ENCODE measurements at regions not wholly inside any gene's neighbourhood (a gene's known extent, or its start where the extent isn't known, plus 50 kb on each side); places are given as distances from the start of the nearest gene placed in this dataset.

DNA sequence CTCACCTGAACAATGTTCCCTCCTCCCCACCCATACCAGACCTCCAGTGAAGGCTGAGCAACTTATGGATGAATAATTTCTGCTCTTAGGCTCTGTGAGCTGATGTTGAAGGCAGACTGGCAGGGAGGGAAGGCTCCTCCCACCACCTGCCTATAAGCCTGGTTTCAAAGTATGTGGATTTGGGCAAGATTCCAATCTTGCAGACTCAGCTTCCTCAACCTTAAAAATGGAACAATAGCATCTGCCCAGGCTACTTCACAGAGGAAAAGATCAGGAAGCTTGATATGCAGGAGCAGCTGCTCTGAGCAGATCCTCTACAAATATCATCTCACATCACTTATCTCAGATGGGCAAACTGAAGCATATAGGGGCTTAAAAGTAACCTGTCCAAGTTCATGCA, 112.2 kb downstream of the ZFP36L2 start:
- TF ChIP-seq POLR2AphosphoS5 (IDR thresholded peaks at IDR 0.05; ENCODE audit: low read depth, low read length) (no peak), TAF1 (IDR thresholded peaks at IDR 0.05; ENCODE audit: borderline replicate concordance, insufficient read depth, low read length) (no peak), FOXP2 (optimal IDR thresholded peaks at IDR 0.05; ENCODE audit: borderline replicate concordance, extremely low read depth, extremely low read length, insufficient read depth) (no peak)
- TF ChIP-seq, protein P1, sequence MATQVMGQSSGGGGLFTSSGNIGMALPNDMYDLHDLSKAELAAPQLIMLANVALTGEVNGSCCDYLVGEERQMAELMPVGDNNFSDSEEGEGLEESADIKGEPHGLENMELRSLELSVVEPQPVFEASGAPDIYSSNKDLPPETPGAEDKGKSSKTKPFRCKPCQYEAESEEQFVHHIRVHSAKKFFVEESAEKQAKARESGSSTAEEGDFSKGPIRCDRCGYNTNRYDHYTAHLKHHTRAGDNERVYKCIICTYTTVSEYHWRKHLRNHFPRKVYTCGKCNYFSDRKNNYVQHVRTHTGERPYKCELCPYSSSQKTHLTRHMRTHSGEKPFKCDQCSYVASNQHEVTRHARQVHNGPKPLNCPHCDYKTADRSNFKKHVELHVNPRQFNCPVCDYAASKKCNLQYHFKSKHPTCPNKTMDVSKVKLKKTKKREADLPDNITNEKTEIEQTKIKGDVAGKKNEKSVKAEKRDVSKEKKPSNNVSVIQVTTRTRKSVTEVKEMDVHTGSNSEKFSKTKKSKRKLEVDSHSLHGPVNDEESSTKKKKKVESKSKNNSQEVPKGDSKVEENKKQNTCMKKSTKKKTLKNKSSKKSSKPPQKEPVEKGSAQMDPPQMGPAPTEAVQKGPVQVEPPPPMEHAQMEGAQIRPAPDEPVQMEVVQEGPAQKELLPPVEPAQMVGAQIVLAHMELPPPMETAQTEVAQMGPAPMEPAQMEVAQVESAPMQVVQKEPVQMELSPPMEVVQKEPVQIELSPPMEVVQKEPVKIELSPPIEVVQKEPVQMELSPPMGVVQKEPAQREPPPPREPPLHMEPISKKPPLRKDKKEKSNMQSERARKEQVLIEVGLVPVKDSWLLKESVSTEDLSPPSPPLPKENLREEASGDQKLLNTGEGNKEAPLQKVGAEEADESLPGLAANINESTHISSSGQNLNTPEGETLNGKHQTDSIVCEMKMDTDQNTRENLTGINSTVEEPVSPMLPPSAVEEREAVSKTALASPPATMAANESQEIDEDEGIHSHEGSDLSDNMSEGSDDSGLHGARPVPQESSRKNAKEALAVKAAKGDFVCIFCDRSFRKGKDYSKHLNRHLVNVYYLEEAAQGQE (IDR thresholded peaks at IDR 0.05; ENCODE audit: insufficient read depth in 1 of 2, low read depth in 2 of 2, low read length in 2 of 2), result peak in 1 of 2 experiments; percentile 43; a peak in 1 of 4 replicates

Data from PFSK-1 (cell line).